GM21381 (cell line): ENCODE measurements at regions not wholly inside any gene's neighbourhood (a gene's known extent, or its start where the extent isn't known, plus 50 kb on each side); places are given as distances from the start of the nearest gene placed in this dataset.
"Not testable (repeated sequence)": the region's sequence is repeated elsewhere in the genome, so short reads cannot be mapped to it uniquely, and the experiment has no call there.

Experiments
- ATAC-seq: cut with Tn5 transposase; IDR thresholded peaks from one replicate; pipeline ENCODE4 v1.9.1; 2021; ENCODE audit warnings: mild to moderate bottlenecking, moderate library complexity; ENCODE audit not compliant: unreplicated experiment

GRCh38 chr12:34219046-34219770 lies 196.9 kb downstream of the ALG10 start:
- ATAC-seq, result no peak

DNA sequence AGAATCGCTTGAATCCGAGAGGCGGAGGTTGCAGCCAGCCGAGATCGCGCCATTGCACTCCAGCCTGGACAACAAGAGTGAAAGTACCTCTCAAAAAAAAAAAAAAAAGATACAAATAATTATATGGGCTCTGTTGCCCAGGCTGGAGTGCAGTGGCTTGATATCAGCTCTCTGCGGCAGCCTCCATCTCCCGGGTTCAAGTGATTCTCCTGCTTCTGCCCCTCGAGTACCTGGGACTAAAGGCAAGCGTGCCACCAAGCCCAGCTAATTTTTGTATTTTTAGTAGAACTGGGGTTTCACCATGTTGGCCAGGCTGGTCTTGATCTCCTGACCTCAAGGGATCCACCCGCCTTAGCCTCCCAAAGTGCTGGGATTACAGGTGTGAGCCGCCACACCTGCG lies 197.8 kb downstream of the ALG10 start:
- ATAC-seq, result not testable (repeated sequence)

- ATAC-seq, result no peak
Measured at GRCh38 chr12:34223640-34224039, 201.3 kb downstream of the ALG10 start.

DNA sequence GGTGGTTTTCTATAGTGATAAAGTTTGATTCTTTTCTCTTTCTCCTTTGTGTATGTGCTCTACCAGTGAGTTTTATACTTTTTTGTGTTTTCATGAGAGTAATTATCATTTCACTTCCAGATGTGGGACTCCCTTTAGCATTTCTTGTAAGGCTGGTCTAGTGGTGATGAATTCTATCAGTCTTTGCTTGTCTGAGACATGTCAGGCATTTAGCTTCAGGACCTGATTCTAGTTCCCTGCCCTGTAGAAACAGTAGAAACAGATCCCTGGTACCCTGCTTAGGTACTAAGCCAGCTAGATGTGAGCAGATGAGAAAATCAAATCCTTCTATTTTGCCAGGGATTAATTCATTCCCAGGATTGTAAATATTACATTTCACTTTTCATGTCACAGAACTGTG lies 203.7 kb downstream of the ALG10 start:
- not testable (repeated sequence) for ATAC-seq

DNA sequence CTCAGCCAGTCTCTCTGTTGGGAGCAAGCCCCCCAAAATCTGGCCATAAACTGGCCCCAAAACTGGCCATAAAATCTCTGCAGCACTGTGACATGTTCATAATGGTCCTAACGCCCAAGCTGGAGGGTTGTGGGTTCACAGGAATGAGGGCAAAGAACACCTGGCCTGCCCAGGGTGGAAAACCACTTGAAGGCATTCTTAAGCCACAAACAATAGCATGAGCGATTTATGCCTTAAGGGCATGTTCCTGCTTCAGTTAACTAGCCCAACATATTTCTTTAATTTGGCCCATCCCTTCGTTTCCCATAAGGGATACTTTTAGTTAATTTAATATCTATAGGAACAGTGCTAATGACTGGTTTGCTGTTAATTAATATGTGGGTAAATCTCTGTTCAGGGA lies 205.8 kb downstream of the ALG10 start:
- ATAC-seq, result not testable (repeated sequence)

- not testable (repeated sequence) for ATAC-seq
Measured at GRCh38 chr12:34229033-34229432, 206.7 kb downstream of the ALG10 start.

DNA sequence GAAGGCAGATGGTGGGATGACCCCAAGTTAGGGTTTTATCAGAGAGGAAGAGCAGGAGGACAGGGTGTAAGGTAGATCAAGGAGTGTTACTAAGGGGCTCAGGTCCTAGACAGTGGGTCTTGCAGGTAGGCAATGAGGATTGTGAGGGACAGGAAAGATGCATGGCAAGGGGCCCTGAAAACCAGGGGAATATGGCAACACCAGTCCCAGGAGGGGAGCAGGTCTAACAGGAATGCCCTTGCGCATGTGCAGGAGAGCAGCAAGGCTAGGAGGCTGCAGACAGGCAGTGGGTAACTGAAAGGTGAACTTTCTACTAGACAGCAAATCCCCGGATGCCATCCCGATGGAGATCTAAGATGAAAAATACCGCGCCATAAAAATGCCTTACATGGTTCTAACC lies 211.3 kb downstream of the ALG10 start:
- no peak for ATAC-seq

DNA sequence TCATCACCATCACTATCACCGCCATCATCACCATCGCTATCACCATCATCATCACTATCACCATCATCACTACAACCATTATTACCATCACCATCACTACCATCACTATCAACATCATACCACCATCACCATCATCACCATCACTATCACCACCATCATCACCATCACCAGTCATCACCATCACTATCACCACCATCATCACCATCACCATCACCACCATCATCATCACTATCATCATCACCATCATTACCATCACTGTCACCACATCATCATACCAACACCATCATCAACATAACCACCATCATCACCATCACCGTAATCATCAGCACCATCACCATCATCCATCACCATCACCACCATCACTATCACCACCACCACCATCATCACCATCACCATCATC lies 213.8 kb downstream of the ALG10 start:
- no peak for ATAC-seq

- ATAC-seq, result no peak
Measured at GRCh38 chr12:34244608-34245007, 222.3 kb downstream of the ALG10 start.

- no peak for ATAC-seq
Measured at GRCh38 chr12:34249271-34249670, 227.0 kb downstream of the ALG10 start.

DNA sequence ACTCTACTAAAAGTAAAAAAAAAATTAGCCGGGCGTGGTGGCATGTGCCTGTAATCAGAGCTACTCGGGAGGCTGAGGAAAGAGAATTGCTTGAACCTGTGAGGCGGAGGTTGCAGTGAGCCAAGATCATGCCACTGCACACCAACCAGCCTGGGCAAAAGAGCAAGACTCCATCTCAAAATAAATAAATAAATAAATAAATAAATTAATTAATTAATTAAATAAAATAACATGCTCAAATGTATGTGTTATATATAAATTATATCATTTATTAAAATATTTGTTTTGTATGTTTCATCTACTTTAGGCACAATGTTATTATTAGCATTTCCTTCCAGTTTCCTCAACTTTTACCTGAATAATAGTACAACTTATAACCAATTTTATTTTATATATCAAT lies 229.6 kb downstream of the ALG10 start:
- not testable (repeated sequence) for ATAC-seq

GRCh38 chr12:34253674-34254073 lies 231.4 kb downstream of the ALG10 start:
- ATAC-seq, result no peak

- no peak for ATAC-seq
Measured at GRCh38 chr12:34257093-34257492, 234.8 kb downstream of the ALG10 start.

- not testable (repeated sequence) for ATAC-seq
Measured at GRCh38 chr12:34262140-34262539, 239.8 kb downstream of the ALG10 start.

DNA sequence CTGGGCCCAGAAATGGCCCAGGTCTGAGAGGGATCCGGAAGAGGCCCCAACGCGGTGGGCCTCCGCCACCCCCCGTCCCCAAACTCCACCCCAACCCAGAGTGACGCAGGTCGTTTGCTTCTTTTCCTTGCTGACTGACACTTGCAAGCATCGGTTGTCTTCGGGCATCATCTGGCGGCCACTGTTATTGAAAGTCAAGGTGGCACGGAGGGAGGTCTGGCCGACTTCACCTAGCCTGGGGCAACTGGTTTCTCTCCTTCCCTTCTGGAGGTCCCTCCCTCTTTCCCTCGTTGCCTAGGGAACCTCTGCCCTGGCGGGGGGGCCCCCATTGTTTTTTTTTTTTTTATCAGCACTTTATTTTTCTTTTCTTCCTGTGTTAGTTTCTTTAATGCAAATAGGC lies 241.8 kb downstream of the ALG10 start:
- no peak for ATAC-seq

DNA sequence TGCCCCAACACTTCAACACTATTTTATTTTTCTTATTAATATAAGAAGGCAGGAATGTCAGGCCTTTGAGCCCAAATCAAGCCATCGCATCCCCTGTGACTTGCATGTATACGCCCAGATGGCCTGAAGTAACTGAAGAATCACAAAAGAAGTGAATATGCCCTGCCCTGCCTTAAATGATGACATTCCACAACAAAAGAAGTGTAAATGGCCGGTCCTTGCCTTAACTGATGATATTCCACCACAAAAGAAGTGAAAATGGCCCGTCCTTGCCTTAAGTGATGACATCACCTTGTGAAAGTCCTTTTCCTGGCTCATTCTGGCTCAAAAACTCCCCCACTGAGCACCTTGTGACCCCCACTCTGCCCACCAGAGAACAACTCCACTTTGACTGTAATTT lies 251.4 kb downstream of the ALG10 start:
- ATAC-seq, result not testable (repeated sequence)

DNA sequence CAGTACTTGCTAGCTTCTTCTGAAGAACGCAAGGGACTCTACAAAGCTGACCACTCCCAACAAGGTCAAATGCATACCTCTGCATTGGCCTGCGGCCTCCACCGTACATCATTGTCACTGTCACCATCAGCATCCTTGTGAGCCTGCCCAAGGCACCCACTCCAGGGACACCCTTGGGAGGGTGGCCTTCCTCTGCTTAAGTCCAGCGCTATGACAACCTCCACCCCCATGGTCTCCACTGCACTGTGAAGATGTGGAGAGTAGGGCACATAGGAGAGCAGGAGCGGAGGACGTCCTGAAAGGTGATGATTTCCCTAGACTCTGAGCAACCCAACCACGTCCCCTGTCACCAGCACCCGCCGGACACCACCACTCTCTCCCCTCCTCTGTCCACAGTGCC lies 252.8 kb downstream of the ALG10 start:
- no peak for ATAC-seq

DNA sequence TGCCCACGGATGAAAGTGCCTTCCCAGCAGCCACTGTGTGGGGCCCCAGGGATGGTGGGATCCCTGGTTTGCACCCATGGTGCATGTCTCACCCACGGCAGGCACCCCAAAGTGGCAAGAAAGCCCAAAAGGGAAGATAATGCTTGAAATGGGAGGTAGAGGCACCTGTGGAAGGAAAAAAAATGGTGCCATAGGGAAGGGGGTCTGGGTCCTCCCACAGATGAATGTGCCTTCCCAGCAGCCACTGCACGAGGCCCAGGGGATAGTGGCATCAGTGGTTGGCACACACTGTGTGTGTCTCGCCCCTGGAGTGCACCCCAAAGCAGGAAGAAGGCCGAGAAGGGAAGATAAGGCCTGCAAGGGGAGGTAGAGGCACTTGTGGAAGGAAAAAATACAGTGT lies 264.2 kb downstream of the ALG10 start:
- no peak for ATAC-seq

GRCh38 chr12:34286934-34287333 lies 264.6 kb downstream of the ALG10 start:
- no peak for ATAC-seq

- ATAC-seq, result no peak
Measured at GRCh38 chr12:34287437-34287836, 265.1 kb downstream of the ALG10 start.

- no peak for ATAC-seq
Measured at GRCh38 chr12:34287986-34288962, 266.0 kb downstream of the ALG10 start.

DNA sequence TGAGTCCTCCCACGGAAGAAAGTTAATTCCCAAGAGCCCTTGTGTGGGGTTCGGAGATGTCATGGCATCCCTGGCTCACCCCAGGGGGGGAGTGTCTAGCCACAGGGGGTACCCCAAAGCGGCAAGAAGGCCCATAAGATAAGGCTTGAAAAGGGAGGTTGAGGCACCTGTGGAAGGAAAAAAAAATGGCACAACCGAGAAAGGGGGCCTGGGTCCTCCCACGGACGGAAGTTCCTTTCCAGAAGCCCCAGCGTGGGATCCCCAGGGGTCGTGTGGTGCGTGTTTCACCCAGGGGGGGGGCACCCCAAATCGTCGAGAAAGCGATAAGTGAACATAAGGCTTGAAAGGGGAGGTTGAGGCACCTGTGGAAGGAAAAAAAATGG lies 266.7 kb downstream of the ALG10 start:
- ATAC-seq, result no peak
